ENCODE measurements at regions not wholly inside any gene's neighbourhood (a gene's known extent, or its start where the extent isn't known, plus 50 kb on each side); places are given as distances from the start of the nearest gene placed in this dataset.

DNA sequence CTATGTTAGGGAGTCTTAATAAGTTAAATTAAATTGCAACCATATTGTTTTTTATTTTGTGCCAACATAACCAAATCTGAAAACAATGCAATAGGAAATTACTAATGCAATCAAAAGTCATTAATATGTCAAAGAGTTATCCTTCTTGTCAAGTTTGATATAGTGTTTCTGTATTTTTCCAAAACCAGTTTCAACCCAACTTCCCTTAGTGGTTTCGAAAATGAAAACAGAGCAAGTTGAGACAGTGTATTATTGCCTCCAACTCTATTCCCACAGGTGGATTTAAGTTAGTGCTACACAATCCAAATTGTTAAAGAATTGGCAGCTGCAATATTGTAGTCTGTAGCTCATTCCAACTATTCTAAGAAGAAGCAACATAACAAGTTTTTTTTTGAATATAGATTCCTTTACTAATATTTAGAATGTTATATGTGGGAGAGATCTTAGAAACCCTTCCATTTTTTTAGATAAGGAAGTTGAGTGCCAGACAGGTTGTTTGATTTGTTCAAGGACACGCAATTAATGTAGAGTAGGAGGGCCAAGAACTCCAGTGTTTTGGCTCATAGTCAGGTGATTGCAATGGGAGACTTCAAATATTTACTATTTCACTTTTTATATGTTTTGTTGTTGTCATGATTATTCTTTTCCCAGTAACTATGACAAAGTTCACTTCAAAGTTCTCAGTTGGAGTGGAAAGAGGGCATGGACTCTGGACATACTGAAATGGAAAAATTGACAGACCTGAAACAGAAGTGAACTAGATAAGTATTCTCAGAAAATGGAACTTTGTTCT is 282.4 kb upstream of the HSF2 start:
- TF ChIP-seq, protein P1, sequence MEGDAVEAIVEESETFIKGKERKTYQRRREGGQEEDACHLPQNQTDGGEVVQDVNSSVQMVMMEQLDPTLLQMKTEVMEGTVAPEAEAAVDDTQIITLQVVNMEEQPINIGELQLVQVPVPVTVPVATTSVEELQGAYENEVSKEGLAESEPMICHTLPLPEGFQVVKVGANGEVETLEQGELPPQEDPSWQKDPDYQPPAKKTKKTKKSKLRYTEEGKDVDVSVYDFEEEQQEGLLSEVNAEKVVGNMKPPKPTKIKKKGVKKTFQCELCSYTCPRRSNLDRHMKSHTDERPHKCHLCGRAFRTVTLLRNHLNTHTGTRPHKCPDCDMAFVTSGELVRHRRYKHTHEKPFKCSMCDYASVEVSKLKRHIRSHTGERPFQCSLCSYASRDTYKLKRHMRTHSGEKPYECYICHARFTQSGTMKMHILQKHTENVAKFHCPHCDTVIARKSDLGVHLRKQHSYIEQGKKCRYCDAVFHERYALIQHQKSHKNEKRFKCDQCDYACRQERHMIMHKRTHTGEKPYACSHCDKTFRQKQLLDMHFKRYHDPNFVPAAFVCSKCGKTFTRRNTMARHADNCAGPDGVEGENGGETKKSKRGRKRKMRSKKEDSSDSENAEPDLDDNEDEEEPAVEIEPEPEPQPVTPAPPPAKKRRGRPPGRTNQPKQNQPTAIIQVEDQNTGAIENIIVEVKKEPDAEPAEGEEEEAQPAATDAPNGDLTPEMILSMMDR (IDR thresholded peaks at IDR 0.05 in 4 of 5, conservative IDR thresholded peaks at IDR 0.05 in 1 of 5) = no peak
- TF ChIP-seq POLR2A (IDR thresholded peaks at IDR 0.05) = no peak
